SU-DHL-6 (cell line): ENCODE measurements at regions not wholly inside any gene's neighbourhood (a gene's known extent, or its start where the extent isn't known, plus 50 kb on each side); places are given as distances from the start of the nearest gene placed in this dataset.

ENCODE experiments used
- CTCF ChIP-seq: fragments of 200-600 bp; sonication (generic); IDR thresholded peaks from one replicate; pipeline ENCODE4 v1.5.1; 2017; ENCODE audit warnings: antibody characterized with exemption, mild to moderate bottlenecking, low read length, moderate library complexity; ENCODE audit not compliant: insufficient read depth, poor library complexity, severe bottlenecking
- EZH2phosphoT487 ChIP-seq: fragments of 200-600 bp; sonication (generic), shearing (Covaris generic); conservative IDR thresholded peaks from 2 replicates; pipeline ENCODE4 v1.6.1; 2018; ENCODE audit warnings: mild to moderate bottlenecking, antibody characterized with exemption, low read length, moderate library complexity, mixed read lengths

- TF ChIP-seq CTCF (no peak), EZH2phosphoT487 (no peak)
Observed at GRCh38 chr3:191119415-191120295, 79.4 kb upstream of the OSTN start.
